Ishikawa (cell line): ENCODE measurements at regions not wholly inside any gene's neighbourhood (a gene's known extent, or its start where the extent isn't known, plus 50 kb on each side); places are given as distances from the start of the nearest gene placed in this dataset.

Experiments
- CEBPB ChIP-seq: IDR thresholded peaks from 2 replicates; pipeline ENCODE4 v1.6.1; 2012
- CREB1 ChIP-seq: IDR thresholded peaks from 2 replicates; pipeline ENCODE4 v1.6.1; 2012; ENCODE audit warnings: low read depth
- EGR1 ChIP-seq: IDR thresholded peaks from 2 replicates; pipeline ENCODE4 v1.6.1; 2012
- EP300 ChIP-seq: IDR thresholded peaks from 2 replicates; pipeline ENCODE4 v1.6.1; 2012; ENCODE audit warnings: borderline replicate concordance
- FOXM1 ChIP-seq: IDR thresholded peaks from 2 replicates; pipeline ENCODE4 v1.6.1; 2012; ENCODE audit warnings: low read depth, borderline replicate concordance
- MAX ChIP-seq: IDR thresholded peaks from 2 replicates; pipeline ENCODE4 v1.6.1; 2012
- NFIC ChIP-seq: IDR thresholded peaks from 2 replicates; pipeline ENCODE4 v1.6.1; 2012
- RAD21 ChIP-seq: IDR thresholded peaks from 2 replicates; pipeline ENCODE4 v1.6.1; 2012; ENCODE audit warnings: low read depth
- REST ChIP-seq: IDR thresholded peaks from 2 replicates; pipeline ENCODE4 v1.6.1; 2012; ENCODE audit warnings: low read depth, mild to moderate bottlenecking
- TAF1 ChIP-seq: IDR thresholded peaks from 2 replicates; pipeline ENCODE4 v1.6.1; 2012; ENCODE audit warnings: low read depth, mild to moderate bottlenecking
- TCF12 ChIP-seq: IDR thresholded peaks from 2 replicates; pipeline ENCODE4 v1.6.1; 2012; ENCODE audit warnings: low read depth
- TEAD4 ChIP-seq: IDR thresholded peaks from 2 replicates; pipeline ENCODE4 v1.6.1; 2012
- USF1 ChIP-seq: IDR thresholded peaks from 2 replicates; pipeline ENCODE4 v1.6.1; 2012
- YY1 ChIP-seq: IDR thresholded peaks from 2 replicates; pipeline ENCODE4 v1.6.1; 2012; ENCODE audit warnings: low read depth
- ZBTB7A ChIP-seq: IDR thresholded peaks from 2 replicates; pipeline ENCODE4 v1.6.1; 2012; ENCODE audit warnings: low read depth

GRCh38 chr5:155353231-155353630, 339.7 kb downstream of the KIF4B start:
- TF ChIP-seq EGR1: no peak
- TF ChIP-seq TEAD4: no peak
- TF ChIP-seq TCF12: no peak
- TF ChIP-seq RAD21: no peak

GRCh38 chr5:155366096-155366495, 352.5 kb downstream of the KIF4B start:
- TF ChIP-seq RAD21 (no peak), TAF1 (no peak), FOXM1 (no peak), CEBPB (no peak), MAX (no peak), REST (no peak), TCF12 (no peak), EGR1 (no peak), USF1 (no peak), CREB1 (no peak), ZBTB7A (no peak), TEAD4 (no peak), YY1 (no peak), EP300 (no peak), NFIC (no peak)

GRCh38 chr5:155367841-155368240, 354.3 kb downstream of the KIF4B start:
- TF ChIP-seq EGR1: no peak
- no peak for TF ChIP-seq CREB1
- no peak for TF ChIP-seq TAF1
- no peak for TF ChIP-seq TCF12
- TF ChIP-seq NFIC: no peak
- TF ChIP-seq MAX: no peak
- no peak for TF ChIP-seq ZBTB7A
- TF ChIP-seq REST: no peak
- TF ChIP-seq FOXM1: no peak
- no peak for TF ChIP-seq CEBPB
- no peak for TF ChIP-seq EP300
- no peak for TF ChIP-seq USF1
- no peak for TF ChIP-seq RAD21
- no peak for TF ChIP-seq TEAD4

DNA sequence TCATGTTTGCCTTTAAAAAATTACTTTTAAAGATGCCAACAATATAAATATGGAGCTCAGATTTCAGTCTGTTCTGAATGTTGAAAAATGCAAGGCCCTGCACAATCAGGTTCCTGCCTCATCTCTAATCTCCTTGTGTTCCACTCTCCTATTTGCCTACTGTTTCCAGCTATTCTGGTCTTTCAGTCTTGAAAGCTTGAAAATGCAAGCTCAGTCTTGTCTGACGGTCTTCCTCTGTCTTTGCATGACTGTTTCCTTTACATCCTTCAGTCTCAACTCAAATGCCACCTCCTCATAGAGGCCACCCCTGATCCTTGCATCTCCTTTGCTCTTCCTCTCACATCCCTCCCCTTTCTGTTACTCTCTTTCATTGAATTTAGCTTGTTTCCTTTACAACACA, 354.9 kb downstream of the KIF4B start:
- TF ChIP-seq TEAD4: no peak
- no peak for TF ChIP-seq TCF12
- TF ChIP-seq EGR1: no peak
- TF ChIP-seq RAD21: no peak
- no peak for TF ChIP-seq EP300
- no peak for TF ChIP-seq NFIC
- TF ChIP-seq MAX: no peak
- no peak for TF ChIP-seq CREB1
- TF ChIP-seq TAF1: no peak
- no peak for TF ChIP-seq USF1
- no peak for TF ChIP-seq FOXM1
- TF ChIP-seq CEBPB: no peak
- TF ChIP-seq REST: no peak
